HEK293T (cell line): ENCODE measurements at regions not wholly inside any gene's neighbourhood (a gene's known extent, or its start where the extent isn't known, plus 50 kb on each side); places are given as distances from the start of the nearest gene placed in this dataset.

Experiments used
- NFRKB ChIP-seq: fragments of 450-650 bp; IDR thresholded peaks from 2 replicates; pipeline ENCODE4 v1.6.1; 2016; ENCODE audit warnings: mild to moderate bottlenecking, moderate library complexity
- SUZ12 ChIP-seq: fragments of 450-650 bp; IDR thresholded peaks from 2 replicates; pipeline ENCODE4 v1.6.1; 2016; ENCODE audit warnings: mild to moderate bottlenecking

- no peak for TF ChIP-seq NFRKB
- no peak for TF ChIP-seq SUZ12
These were observed 193.8 kb upstream of the BCOR start for GRCh38 chrX:40291553-40291952.
